ENCODE measurements at regions not wholly inside any gene's neighbourhood (a gene's known extent, or its start where the extent isn't known, plus 50 kb on each side); places are given as distances from the start of the nearest gene placed in this dataset.

DNA sequence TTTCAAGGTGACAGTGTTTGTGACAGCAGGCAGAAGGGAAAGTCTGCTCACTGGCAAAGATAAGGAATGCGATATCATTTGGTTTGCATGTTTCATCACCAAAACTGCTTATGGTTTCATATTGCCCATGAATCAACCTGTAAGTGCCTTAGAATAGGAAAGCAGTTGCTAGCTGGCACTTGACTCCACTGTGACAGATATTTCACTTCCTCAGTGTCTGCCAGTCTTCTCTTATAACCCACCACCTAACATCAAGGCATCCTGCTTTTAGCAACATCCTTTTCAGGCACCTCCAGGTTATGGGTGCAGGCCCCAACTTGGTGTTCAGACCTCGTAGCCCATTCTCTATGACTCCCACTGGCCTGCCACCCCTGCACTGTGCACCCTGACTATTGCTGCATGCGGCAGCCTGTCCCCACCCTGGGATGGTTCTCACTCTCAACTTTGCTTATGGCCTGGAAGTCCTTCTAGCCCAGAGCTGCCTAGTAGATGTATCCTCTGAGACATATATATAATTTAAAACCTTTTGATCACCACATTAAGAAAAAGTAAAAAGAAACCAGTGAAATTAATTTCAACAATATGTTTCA lies 154.4 kb upstream of the RARB start:
- Histone ChIP-seq H3K36me3 (ENCODE audit: control insufficient read depth, insufficient read depth, low read length) (no peaks in the 10 kb centered on the region), H3K4me1 (no peaks in the 10 kb centered on the region), H3K27me3 (replicated peaks; ENCODE audit: control insufficient read depth, insufficient read depth, low read length) (no peaks in the 10 kb centered on the region), H3K9me3 (no peaks in the 10 kb centered on the region), H3K4me3 (ENCODE audit: low read depth, low read length) (no peak overlapping the region)
- H3K9me3 Mint-ChIP-seq (ENCODE audit: unreplicated experiment) = no peaks in the 10 kb centered on the region
- DNase-seq = no peak
- no peaks in the 10 kb centered on the region for H3K4me1 Mint-ChIP-seq (ENCODE audit: low read depth, unreplicated experiment)
- H3K27ac Mint-ChIP-seq (ENCODE audit: unreplicated experiment) = no peak overlapping the region
- ChIA-PET CTCF (no interaction called here), POLR2A (no interaction called here)
- BruUV-seq (replicated peaks) = no TSS peak
- no peak overlapping the region for H3K4me3 Mint-ChIP-seq (ENCODE audit: unreplicated experiment)
- no peaks in the 10 kb centered on the region for H3K27me3 Mint-ChIP-seq (ENCODE audit: insufficient read depth, unreplicated experiment)
- TF ChIP-seq, protein P1, sequence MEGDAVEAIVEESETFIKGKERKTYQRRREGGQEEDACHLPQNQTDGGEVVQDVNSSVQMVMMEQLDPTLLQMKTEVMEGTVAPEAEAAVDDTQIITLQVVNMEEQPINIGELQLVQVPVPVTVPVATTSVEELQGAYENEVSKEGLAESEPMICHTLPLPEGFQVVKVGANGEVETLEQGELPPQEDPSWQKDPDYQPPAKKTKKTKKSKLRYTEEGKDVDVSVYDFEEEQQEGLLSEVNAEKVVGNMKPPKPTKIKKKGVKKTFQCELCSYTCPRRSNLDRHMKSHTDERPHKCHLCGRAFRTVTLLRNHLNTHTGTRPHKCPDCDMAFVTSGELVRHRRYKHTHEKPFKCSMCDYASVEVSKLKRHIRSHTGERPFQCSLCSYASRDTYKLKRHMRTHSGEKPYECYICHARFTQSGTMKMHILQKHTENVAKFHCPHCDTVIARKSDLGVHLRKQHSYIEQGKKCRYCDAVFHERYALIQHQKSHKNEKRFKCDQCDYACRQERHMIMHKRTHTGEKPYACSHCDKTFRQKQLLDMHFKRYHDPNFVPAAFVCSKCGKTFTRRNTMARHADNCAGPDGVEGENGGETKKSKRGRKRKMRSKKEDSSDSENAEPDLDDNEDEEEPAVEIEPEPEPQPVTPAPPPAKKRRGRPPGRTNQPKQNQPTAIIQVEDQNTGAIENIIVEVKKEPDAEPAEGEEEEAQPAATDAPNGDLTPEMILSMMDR (IDR thresholded peaks at IDR 0.05; ENCODE audit: insufficient read depth in 1 of 2, low read depth in 1 of 2, low read length in 1 of 2, severe bottlenecking in 1 of 2, unreplicated experiment in 1 of 2) = no peak
- no peaks in the 10 kb centered on the region for H3K36me3 Mint-ChIP-seq (ENCODE audit: insufficient read depth, unreplicated experiment)
- intact Hi-C loops (cut with micrococcal nuclease; ENCODE audit: unreplicated experiment) = no loop called here

DNA sequence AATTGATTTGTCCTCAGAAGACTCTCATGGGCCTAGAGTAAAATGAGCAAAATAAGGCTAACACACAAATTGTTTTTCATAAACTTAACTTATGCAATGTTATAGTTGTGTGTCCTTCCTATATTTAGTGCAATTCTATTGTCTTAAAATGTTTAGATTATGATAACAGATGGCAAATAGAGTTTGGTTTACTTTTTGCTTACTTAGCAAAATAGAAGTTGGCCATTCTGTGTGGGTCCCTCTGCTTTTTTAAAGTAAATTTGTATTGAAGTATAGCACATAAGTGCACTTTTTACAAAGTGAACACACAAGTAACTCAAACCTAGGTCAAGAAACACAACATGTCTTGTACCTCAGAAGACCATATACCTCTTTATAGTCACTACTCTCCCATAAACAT lies 150.6 kb upstream of the RARB start:
- intact Hi-C loops (cut with micrococcal nuclease; ENCODE audit: unreplicated experiment) = no loop called here
- no peaks in the 10 kb centered on the region for H3K9me3 ChIP-seq
- no peaks in the 10 kb centered on the region for H3K27me3 Mint-ChIP-seq (ENCODE audit: insufficient read depth, unreplicated experiment)
- DNase-seq = no peak
- no peaks in the 10 kb centered on the region for H3K9me3 Mint-ChIP-seq (ENCODE audit: unreplicated experiment)
- no TSS peak for BruUV-seq (replicated peaks)
- TF ChIP-seq, protein P1 (IDR thresholded peaks at IDR 0.05; ENCODE audit: insufficient read depth in 1 of 2, low read depth in 1 of 2, low read length in 1 of 2, severe bottlenecking in 1 of 2, unreplicated experiment in 1 of 2) = no peak
- no peak overlapping the region for H3K4me3 Mint-ChIP-seq (ENCODE audit: unreplicated experiment)
- H3K27me3 ChIP-seq (replicated peaks; ENCODE audit: control insufficient read depth, insufficient read depth, low read length) = no peaks in the 10 kb centered on the region
- H3K36me3 ChIP-seq (ENCODE audit: control insufficient read depth, insufficient read depth, low read length) = no peaks in the 10 kb centered on the region
- H3K27ac Mint-ChIP-seq (ENCODE audit: unreplicated experiment) = no peak overlapping the region
- ChIA-PET CTCF (no interaction called here), POLR2A (no interaction called here)
- no peak overlapping the region for H3K4me3 ChIP-seq (ENCODE audit: low read depth, low read length)
- no peaks in the 10 kb centered on the region for H3K36me3 Mint-ChIP-seq (ENCODE audit: insufficient read depth, unreplicated experiment)
- H3K4me1 ChIP-seq = no peaks in the 10 kb centered on the region
- no peaks in the 10 kb centered on the region for H3K4me1 Mint-ChIP-seq (ENCODE audit: low read depth, unreplicated experiment)

DNA sequence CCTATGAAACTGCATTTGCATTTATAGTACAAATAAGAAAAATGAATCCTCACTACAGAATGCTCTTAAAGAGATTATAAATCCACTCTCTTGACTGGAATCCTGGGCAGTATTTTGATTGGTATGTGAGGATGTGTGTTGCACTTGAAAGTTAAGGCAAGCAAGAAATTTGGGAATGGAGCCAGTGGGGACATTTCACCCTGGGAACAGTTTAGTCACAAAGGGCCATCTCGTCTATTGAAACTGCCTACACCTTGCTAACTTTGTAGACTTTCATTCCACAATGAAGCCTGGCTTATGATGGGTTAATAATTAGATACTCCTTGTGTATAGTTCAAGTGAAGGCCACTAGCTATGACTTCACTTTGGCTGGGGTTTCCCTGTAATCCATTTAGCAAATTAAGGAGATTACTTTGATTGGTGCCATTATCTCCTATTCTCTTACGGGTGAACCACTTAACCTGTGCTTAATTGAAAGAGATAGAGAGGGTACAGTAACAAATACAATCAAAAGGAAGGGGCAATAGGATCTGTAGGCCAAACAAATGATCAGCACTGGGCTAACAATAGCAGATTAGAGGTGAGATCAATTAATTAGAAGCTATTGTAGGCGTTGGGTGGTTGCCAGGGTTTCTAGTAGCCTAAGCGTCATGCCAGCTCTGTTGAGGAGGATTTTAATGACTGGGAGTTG lies 146.9 kb upstream of the RARB start:
- no TSS peak for BruUV-seq (replicated peaks)
- Histone ChIP-seq H3K9me3 (no peaks in the 10 kb centered on the region), H3K27me3 (replicated peaks; ENCODE audit: control insufficient read depth, insufficient read depth, low read length) (no peaks in the 10 kb centered on the region), H3K36me3 (ENCODE audit: control insufficient read depth, insufficient read depth, low read length) (no peaks in the 10 kb centered on the region), H3K4me3 (ENCODE audit: low read depth, low read length) (no peak overlapping the region), H3K4me1 (no peaks in the 10 kb centered on the region)
- H3K36me3 Mint-ChIP-seq (ENCODE audit: insufficient read depth, unreplicated experiment) = no peaks in the 10 kb centered on the region
- no peak overlapping the region for H3K27ac Mint-ChIP-seq (ENCODE audit: unreplicated experiment)
- H3K4me3 Mint-ChIP-seq (ENCODE audit: unreplicated experiment) = no peak overlapping the region
- ChIA-PET CTCF (no interaction called here), POLR2A (no interaction called here)
- H3K9me3 Mint-ChIP-seq (ENCODE audit: unreplicated experiment) = peaks cover 4% of the 10 kb centered on the region
- H3K27me3 Mint-ChIP-seq (ENCODE audit: insufficient read depth, unreplicated experiment) = no peaks in the 10 kb centered on the region
- TF ChIP-seq, protein P1 (IDR thresholded peaks at IDR 0.05; ENCODE audit: insufficient read depth in 1 of 2, low read depth in 1 of 2, low read length in 1 of 2, severe bottlenecking in 1 of 2, unreplicated experiment in 1 of 2) = no peak
- DNase-seq = no peak
- no peaks in the 10 kb centered on the region for H3K4me1 Mint-ChIP-seq (ENCODE audit: low read depth, unreplicated experiment)
- intact Hi-C loops (cut with micrococcal nuclease; ENCODE audit: unreplicated experiment) = no loop called here

All from Caco-2 (cell line).